ENCODE measurements at regions not wholly inside any gene's neighbourhood (a gene's known extent, or its start where the extent isn't known, plus 50 kb on each side); places are given as distances from the start of the nearest gene placed in this dataset.

DNA sequence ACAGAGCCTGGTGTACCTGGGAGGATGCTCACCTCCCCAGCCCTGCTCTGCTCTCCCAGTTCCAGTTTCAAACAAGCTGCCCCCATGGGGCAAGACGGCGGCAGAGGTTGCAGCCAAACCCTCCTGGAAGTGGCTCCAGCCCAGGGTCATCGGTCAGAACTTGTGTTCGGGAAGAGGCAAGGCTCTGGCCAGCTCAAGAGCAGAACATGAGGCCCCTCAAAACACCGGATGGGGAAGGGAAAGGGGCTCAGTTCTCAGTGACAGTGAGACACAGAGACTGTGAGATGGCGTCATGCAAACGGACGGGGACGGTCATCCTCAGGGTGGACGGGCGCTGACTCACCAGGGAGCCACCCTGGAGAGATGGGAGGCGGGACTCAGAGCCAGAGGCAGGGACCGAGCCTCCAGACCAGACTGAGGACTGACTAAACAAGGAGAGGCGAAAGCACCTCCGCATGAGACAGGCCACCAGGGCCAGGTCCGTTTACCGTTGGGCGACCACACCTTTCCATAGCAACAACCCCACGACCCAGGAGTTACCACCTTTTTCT is 63.9 kb upstream of the GALNT9 start:
- DNase-seq: no peak

DNA sequence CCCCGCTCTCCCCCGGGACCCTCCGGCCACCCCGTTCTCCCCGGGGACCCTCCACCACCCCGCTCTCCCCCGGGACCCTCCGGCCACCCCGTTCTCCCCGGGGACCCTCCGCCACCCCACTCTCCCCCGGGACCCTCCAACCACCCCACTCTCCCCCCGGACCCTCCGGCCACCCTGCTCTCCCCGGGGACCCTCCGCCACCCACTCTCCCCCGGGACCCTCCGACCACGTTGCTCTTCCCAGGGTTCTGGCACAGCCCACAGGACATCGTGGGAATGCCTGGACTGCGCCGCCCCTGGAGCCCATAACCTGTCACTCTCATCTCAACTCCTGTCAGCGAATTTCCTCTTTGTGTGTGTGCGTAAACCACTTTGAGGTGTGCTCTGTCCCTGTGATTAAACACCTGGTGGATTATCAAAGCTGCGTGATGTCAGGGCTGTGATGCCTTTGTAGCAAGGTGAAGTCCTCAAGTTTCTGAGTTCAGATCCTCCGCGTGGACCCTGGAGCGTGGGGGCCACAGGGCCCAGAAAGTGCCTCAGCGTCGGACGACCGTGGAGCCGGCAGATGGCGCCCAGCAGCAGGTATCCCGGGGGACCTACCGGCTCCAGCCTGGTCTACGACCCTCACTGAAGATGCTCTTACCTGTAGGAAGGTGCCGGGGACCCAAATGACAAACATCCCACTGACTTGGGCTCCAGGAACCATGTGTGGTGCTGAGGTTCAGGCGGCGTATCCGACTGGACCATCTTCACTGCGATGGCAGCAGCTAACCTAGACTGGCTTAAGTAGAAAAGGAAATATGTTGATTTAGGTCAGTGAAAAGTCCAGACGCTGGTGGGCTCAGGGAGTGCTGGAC is 63.2 kb upstream of the GALNT9 start:
- DNase-seq: no peak

DNA sequence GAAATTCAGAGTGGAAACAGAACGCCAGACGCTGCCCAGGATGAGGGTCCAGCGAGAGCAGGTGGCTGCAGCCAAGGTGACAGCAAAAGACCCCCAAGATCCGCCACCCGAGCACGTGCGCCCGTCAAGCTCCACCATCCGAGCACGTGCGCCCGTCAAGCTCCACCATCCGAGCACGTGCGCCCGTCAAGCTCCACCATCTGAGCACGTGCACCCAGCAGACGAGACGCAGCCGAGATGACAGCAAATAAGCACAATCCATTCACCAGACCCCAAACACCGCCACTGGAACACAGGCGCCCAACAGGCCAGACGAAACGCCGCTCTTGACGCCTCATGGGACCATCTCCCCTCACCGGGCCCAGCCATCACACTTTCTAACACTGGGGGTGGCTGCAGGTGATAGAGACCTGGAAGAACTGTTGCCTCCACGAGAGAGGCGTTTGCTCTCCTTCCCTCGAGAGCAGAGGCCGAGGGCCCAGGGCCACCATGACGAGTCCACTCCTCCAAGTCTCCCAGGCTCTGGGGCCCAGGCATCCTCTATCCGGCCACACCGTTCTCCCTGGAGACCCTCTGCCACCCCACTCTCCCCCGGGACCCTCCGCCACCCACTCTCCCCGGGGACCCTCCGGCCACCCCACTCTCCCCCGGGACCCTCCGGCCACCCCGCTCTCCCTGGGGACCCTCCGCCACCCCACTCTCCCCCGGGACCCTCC is 62.1 kb upstream of the GALNT9 start:
- no peak for DNase-seq

DNA sequence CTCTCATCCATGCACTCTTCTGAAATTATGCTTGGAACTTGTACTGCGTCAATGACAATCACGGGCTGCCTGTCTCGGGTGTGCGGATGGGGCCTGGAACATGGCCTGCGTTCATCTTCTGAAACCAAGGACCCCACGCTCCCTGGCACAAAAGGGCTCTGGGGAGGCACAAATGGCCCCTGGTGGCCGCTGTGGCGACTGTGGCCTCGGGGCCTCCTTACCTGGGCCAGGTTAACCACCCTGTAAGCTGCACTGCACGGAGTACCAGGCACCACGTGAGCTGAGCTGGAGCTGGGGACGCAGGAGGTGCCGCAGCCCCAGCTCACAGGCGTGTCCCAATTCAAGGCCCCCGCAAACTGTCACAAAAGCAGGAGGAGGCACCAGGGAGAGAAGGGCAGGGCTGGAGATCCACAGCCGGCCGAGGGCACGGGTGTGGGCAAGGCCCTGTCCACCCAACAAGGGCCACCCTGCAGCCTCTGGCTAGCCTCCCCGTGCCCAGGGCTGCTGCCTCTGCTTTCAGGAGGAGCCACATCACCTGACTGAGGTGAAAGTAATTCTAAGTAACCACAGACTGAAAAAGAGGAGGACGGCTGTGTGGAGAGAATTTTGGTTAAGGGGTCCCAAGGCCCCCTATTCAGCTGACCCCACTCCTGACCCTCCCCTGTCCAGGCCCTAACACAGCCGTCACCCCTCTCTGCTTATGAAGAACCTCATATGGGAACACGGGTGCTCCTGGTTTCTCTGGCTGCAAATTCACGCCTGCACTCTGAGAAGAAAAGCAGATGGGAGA is 61.1 kb upstream of the GALNT9 start:
- DNase-seq: no peak

DNA sequence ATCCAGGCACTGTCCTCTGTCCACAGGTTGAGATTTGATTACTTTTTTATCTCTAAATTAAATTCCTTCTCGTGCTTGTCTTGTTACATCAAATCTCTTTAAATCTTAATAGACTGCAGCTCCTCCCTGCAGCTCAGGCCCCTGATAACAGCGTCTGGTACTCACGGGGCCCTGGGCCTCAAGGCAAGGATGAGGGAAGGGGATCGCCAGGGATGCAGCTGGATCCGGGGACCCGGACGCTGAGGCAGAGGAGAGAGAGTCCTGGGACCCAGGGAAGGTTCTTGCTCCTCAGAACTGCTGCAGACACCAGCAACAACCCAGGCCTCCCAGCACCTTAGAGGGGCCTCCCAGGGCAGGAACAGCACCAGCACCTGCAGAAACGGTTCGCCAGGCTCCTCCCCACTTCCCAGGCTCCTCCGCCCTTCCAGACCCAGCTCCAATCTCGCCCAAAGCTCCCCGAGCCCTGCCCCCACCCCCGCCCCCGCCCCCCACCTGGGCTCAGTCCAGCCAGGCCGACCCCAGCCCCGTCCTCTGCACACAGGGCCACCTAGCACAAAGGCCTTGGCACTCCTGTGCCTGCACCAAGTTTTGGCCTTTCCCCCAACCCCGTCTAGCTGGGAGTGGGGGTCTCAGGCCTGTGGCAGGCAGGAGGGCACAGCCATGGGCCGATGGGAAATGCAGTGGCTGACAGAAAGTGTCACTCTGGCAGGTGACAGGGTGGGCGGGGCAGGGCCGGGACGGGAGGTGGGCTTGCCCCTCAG is 60.3 kb upstream of the GALNT9 start:
- no peak for DNase-seq

DNA sequence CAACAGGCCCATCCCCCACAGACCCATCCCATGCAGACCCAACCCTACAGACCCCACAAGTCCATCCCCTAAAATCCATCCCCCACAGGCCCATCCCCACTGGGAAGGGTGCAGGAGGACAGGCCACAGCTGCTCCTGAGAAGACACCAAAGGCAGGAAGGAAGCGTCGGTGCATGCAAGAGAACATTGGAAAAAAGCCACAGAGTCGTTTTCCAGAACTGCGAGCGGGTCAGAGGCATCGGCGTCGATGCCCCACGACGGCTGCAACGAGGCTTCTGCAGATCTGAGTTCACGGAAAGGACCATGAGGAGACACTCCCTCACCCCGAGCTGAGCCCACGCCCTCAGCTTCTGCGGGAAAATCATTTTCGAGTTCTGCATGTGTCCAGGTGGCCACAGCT is 59.6 kb upstream of the GALNT9 start:
- DNase-seq: no peak

DNA sequence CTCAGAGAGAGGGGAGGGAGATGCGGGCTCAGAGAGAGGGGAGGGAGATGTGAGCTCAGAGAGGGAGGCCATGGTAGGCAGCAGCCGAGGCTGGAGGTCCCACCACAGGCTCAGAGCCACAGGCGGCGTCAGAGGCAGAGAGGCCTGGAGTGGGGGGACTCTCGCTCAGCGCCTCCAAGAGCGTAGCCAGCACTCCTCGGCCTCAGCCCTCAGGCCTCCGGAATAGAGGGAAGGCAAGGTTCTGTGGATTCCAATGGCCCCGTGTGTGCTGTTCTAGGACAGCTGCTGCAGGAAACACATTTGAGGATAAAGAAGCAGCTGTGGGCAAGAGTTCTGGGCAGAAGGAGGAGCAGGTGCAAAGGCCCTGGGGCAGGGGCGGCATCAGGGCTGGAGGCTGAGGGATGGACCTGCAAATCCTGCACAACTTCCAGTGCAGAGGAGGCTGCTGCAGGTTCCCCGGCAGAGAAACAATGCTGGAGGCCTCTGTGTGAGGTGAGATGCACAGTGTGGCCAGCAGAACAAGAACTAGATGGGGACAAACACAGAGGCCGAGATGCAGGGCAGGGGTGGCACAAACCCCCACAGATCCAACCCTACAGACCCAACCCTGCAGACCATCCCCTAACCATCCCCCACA is 59.1 kb upstream of the GALNT9 start:
- DNase-seq: no peak

DNA sequence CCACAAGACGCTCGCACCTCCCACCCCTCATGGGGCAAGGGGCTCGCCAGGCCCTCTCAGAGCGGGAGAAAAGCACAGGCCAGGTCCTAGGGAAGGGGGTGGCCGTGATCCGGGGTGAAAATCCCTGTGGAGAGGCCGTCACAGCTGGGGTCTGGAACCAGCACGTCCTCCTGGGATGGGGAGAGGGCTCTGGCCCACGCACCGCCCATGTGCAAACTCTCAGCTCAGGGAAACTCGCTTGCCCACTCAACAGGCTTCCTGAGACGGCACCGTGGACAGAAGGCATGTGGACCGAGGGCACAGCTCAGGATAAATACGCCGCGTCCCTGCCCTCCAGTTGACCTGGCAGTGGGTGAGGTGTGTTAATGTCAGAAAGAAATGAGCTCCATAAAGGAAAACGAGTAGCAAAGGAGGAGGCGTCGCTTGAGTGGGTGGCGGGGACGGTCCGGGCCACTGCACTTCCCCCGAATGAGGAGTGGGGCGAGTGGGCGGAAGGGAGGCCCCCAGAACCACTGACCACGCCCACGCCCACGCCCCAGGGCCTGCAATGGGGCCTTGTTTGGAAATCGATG is 57.6 kb upstream of the GALNT9 start:
- DNase-seq: no peak

DNA sequence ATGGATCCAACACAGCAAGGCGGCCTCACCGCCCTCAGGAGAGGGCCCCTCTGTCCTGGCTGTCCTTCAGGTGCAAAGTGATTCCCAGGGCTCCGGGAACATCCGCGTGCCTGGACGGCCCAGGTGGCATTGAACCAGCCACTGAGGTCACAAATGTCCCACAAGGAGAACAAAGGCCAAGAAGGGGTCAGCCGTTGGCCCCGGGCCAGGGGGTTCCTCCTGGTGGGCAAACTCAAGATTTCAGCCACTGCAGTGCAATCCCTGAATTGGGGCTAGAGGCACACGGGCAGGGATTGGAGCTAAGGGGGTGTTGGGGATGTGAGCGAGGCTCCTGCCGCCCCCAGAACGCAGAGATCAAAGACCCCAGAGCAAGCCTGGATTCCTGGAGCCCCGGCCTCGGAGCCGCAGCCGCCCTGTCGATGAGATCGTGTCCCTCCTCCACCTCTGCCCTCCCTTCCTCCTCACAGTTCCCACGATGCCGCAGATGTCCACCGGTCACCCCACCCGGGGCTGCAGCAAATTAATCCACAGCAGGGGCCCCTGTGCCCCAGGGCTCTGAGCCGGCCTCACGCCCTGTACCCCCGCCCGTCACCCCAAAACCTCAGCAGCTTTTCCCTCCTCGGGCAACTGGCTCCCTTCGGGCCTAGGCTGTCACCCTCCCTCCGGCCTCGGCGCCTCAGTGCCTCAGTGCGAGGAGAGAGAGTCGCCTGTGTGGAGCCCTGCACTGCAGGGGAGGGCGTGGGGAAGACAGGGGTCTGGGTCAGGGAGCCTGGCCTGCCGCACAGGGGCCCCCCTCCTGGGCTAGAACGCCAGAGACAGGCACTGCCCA is 56.7 kb upstream of the GALNT9 start:
- no peak for DNase-seq

DNA sequence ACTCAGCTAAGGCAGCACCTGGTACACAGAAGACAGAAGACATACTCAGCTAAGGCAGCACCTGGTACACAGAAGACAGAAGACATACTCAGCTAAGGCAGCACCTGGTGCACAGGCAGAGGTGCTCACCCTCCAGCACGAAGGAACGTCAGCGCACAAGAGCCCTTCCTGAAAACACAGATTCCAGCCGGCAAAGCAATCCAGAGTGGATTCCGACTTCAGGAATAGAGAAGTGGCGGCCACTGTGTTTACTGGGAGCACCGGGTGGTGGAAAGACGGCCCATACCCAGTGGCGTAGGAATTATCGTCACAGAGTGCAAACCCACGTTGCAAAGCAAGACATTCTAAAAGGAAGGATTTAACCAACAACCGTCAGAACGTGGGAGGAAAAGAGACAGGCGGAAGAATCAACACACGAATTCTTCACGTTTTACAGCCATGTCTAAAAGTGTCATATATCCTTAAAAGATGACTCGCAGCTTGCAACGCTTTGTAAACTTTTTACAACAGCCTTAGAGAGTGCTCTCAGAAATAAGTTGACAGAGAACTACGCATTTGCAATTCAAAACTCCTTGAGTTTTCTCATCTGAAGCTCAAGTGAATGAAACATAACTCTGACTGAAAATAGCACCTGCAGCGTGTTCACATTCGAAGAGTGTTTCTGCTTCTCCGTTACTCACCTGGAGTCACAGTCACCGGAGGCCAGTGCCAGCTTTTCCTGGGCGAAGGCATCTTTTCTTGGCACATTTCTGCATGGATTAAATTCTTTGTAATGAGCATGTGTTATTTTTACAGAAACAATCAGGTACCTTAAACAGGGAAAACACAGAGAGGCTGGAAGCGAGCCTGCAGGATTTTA is 55.8 kb upstream of the GALNT9 start:
- no peak for DNase-seq

DNA sequence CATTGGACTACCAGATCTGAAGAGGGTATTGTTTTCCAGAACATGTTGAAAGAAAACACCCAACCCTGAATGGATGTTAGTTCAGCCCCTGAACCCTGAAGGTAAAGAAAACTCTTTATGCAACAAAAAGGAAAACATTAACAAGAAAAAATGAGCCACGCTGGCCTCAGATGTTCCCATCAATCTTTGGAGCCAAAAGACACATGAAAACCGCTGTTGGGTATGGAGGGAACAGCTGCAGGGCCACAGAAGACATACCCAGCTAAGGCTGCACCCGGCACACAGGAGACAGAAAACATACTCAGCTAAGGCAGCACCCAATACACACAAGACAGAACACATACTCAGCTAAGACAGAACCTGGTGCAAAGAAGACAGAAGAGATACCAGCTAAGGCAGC is 51.3 kb upstream of the GALNT9 start:
- DNase-seq: no peak

DNA sequence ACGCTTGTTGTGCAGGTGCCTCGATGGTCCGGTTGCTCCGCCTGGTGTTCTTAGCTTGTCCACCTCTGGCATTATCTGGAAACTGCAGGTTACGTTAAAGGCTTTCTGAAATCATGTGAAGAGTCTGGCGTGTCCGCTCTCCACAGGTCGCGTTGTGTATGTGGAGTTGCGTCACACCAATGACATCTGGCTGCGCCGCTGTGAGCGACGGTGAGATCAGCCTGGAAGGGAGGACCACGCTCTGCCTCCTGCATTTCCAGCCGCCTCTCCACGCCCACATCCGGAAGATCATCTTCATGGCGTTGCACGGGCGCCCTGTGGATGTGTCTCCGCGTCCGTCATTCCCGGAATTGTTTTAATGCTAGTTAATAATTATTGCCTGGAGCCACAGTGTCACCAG is 50.6 kb upstream of the GALNT9 start:
- no peak for DNase-seq

DNA sequence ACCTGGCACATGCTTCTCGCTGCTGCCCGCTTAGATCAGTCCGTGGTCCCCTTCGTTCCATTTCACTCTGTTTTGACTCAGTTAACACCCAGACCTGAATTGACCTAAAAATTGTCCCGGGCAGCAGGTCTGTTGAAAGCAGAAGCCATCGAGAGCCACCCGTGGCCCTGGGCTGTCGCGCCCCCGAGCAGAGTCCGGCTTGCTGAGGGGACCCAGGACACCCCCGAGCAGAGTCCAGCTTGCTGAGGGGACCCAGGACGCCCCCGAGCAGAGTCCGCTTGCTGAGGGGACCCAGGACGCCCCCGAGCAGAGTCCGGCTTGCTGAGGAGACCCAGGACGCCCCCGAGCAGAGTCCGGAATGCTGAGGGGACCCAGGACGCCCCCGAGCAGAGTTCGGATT is 50.2 kb upstream of the GALNT9 start:
- no peak for DNase-seq
